H9 (cell line): ENCODE measurements at regions not wholly inside any gene's neighbourhood (a gene's known extent, or its start where the extent isn't known, plus 50 kb on each side); places are given as distances from the start of the nearest gene placed in this dataset.

Experiments
- DNase-seq: peaks from one replicate; pipeline ENCODE4 v3.0.0-alpha.2; 2017
- H2AFZ ChIP-seq: one replicate; pipeline ENCODE4 v1.6.1; 2013; ENCODE audit warnings: mild to moderate bottlenecking, low read length, control low read depth, moderate library complexity
- H2AK5ac ChIP-seq: 2 replicates; pipeline ENCODE4 v1.6.1; 2013; ENCODE audit warnings: low read length, control low read depth, mixed read lengths; ENCODE audit not compliant: insufficient read length
- H2BK120ac ChIP-seq: one replicate; pipeline ENCODE4 v1.6.1; 2013; ENCODE audit warnings: low read depth, mild to moderate bottlenecking, low read length, control low read depth, inconsistent platforms; ENCODE audit not compliant: poor library complexity, severe bottlenecking
- H2BK12ac ChIP-seq: 2 replicates; pipeline ENCODE4 v1.6.1; 2013; ENCODE audit warnings: low read length, control low read depth, mixed read lengths, low read depth; ENCODE audit not compliant: insufficient read length
- H2BK15ac ChIP-seq: 2 replicates; pipeline ENCODE4 v1.6.1; 2013; ENCODE audit warnings: low read depth, low read length, control low read depth
- H2BK20ac ChIP-seq: one replicate; pipeline ENCODE4 v1.6.1; 2013; ENCODE audit warnings: low read depth, mild to moderate bottlenecking, low read length, control low read depth, inconsistent platforms; ENCODE audit not compliant: poor library complexity, severe bottlenecking
- H2BK5ac ChIP-seq: 2 replicates; pipeline ENCODE4 v1.6.1; 2013; ENCODE audit warnings: low read length, control low read depth, mixed read lengths; ENCODE audit not compliant: insufficient read length
- H3K14ac ChIP-seq: 2 replicates; pipeline ENCODE4 v1.6.1; 2013; ENCODE audit warnings: low read length, control low read depth; ENCODE audit not compliant: insufficient read depth
- H3K18ac ChIP-seq: 2 replicates; pipeline ENCODE4 v1.6.1; 2013; ENCODE audit warnings: low read depth, mild to moderate bottlenecking, mixed read lengths, low read length, control low read depth; ENCODE audit not compliant: insufficient read length
- H3K23ac ChIP-seq: 2 replicates; pipeline ENCODE4 v1.6.1; 2013; ENCODE audit warnings: low read length, control low read depth, mixed read lengths, low read depth; ENCODE audit not compliant: insufficient read length
- H3K23me2 ChIP-seq: 2 replicates; pipeline ENCODE4 v1.6.1; 2013; ENCODE audit warnings: low read depth, mild to moderate bottlenecking, mixed read lengths, low read length, control low read depth; ENCODE audit not compliant: insufficient read length, poor library complexity, severe bottlenecking
- H3K27ac ChIP-seq: 2 replicates; pipeline ENCODE4 v1.5.1; 2013; ENCODE audit warnings: low read length, control low read depth, mixed read lengths, low read depth; ENCODE audit not compliant: insufficient read length
- H3K27me3 ChIP-seq: 2 replicates; pipeline ENCODE4 v1.6.1; 2013; ENCODE audit warnings: low read length, control low read depth, inconsistent platforms; ENCODE audit not compliant: insufficient read depth
- H3K4ac ChIP-seq: 2 replicates; pipeline ENCODE4 v1.6.1; 2013; ENCODE audit warnings: low read depth, mild to moderate bottlenecking, control low read depth, inconsistent platforms, low read length, moderate library complexity
- H3K4me1 ChIP-seq: 2 replicates; pipeline ENCODE4 v1.6.1; 2013; ENCODE audit warnings: low read length, control low read depth, inconsistent platforms; ENCODE audit not compliant: insufficient read depth
- H3K4me2 ChIP-seq: 2 replicates; pipeline ENCODE4 v1.6.1; 2013; ENCODE audit warnings: low read length, control low read depth, mixed read lengths; ENCODE audit not compliant: insufficient read length, insufficient read depth
- H3K56ac ChIP-seq: 2 replicates; pipeline ENCODE4 v1.6.1; 2013; ENCODE audit warnings: low read depth, mild to moderate bottlenecking, mixed read lengths, low read length, control low read depth; ENCODE audit not compliant: insufficient read length
- H3K79me1 ChIP-seq: 2 replicates; pipeline ENCODE4 v1.6.1; 2013; ENCODE audit warnings: low read depth, mild to moderate bottlenecking, moderate library complexity, low read length, control low read depth, inconsistent platforms; ENCODE audit not compliant: insufficient read depth, poor library complexity, severe bottlenecking
- H3K79me2 ChIP-seq: 2 replicates; pipeline ENCODE4 v1.6.1; 2013; ENCODE audit warnings: low read length, control low read depth, inconsistent platforms; ENCODE audit not compliant: insufficient read depth
- H3K9ac ChIP-seq: 2 replicates; pipeline ENCODE4 v1.6.1; 2013; ENCODE audit warnings: low read length, control low read depth, mixed read lengths; ENCODE audit not compliant: insufficient read length; ENCODE audit errors: extremely low read depth
- H3K9me3 ChIP-seq: one replicate; pipeline ENCODE4 v1.6.1; 2013; ENCODE audit warnings: low read depth, low read length, inconsistent platforms; ENCODE audit not compliant: control insufficient read depth
- H3T11ph ChIP-seq: one replicate; pipeline ENCODE4 v1.6.1; 2013; ENCODE audit warnings: mild to moderate bottlenecking, low read length, control low read depth, inconsistent platforms
- H4K20me1 ChIP-seq: one replicate; pipeline ENCODE4 v1.6.1; 2013; ENCODE audit not compliant: control insufficient read depth, insufficient read length, insufficient read depth
- H4K5ac ChIP-seq: 2 replicates; pipeline ENCODE4 v1.6.1; 2013; ENCODE audit warnings: low read depth, mild to moderate bottlenecking, mixed read lengths, low read length, control low read depth; ENCODE audit not compliant: insufficient read length
- H4K8ac ChIP-seq: replicated peaks from 2 replicates; pipeline ENCODE4 v1.6.1; 2013; ENCODE audit warnings: low read length, control low read depth, mixed read lengths, low read depth; ENCODE audit not compliant: insufficient read length
- H4K91ac ChIP-seq: 2 replicates; pipeline ENCODE4 v1.6.1; 2013; ENCODE audit warnings: low read depth, mild to moderate bottlenecking, moderate library complexity, mixed read lengths, low read length, control low read depth; ENCODE audit not compliant: insufficient read length
- H3K27ac Mint-ChIP-seq, 3 experiments: 2 replicates in 2 of 3; 3 replicates in 1 of 3; pipeline ENCODE4 v1.8.0; 2020 to 2021; ENCODE audit warnings: mixed read lengths in 3 of 3, mild to moderate bottlenecking in 1 of 3, moderate library complexity in 1 of 3
- H3K27me3 Mint-ChIP-seq: 2 replicates; pipeline ENCODE4 v1.8.0; 2021; ENCODE audit warnings: low read depth, mild to moderate bottlenecking, moderate library complexity, mixed read lengths
- H3K36me3 Mint-ChIP-seq, 3 experiments: 2 replicates in 2 of 3; 3 replicates in 1 of 3; pipeline ENCODE4 v1.8.0; 2020 to 2021; ENCODE audit warnings: low read depth in 3 of 3, mixed read lengths in 3 of 3; ENCODE audit not compliant: insufficient read depth in 1 of 3
- H3K4me1 Mint-ChIP-seq, 2 experiments: 2 replicates each; pipeline ENCODE4 v1.8.0; 2020; ENCODE audit warnings: mixed read lengths in 2 of 2
- H3K4me3 Mint-ChIP-seq, 2 experiments: 2 replicates in 1 of 2; 3 replicates in 1 of 2; pipeline ENCODE4 v1.8.0; 2020 to 2021; ENCODE audit warnings: mild to moderate bottlenecking in 2 of 2, mixed read lengths in 2 of 2, moderate library complexity in 1 of 2
- H3K9me3 Mint-ChIP-seq, 2 experiments: 2 replicates in 1 of 2; 3 replicates in 1 of 2; pipeline ENCODE4 v1.8.0; 2020; ENCODE audit warnings: mild to moderate bottlenecking in 2 of 2, mixed read lengths in 2 of 2, moderate library complexity in 1 of 2
- WGBS: extraction: QIAGEN DNeasy Blood & Tissue Kit; methylation state at CpG from one replicate; pipeline ENCODE4 v1.1.7; 2013; ENCODE audit warnings: missing lambda C conversion rate, low lambda C conversion rate, mixed read lengths; ENCODE audit not compliant: insufficient read length; ENCODE audit errors: extremely low coverage; 5-methylcytosine and 5-hydroxymethylcytosine counted together
- TF ChIP-seq, protein P1 (sequence below): fragments of 200-600 bp; sonication (generic); conservative IDR thresholded peaks from 3 replicates; pipeline ENCODE4 v1.8.0; 2021; ENCODE audit warnings: antibody characterized with exemption, mild to moderate bottlenecking

GRCh38 chr12:65565601-65566560, 258.4 kb upstream of the HMGA2 start:
- H3K18ac ChIP-seq: no peak overlapping the region
- no peak overlapping the region for H2AK5ac ChIP-seq
- H3K79me1 ChIP-seq: no peaks in the 10 kb centered on the region
- WGBS: no CpG with 5 or more reads among the region's 11 CpGs
- H3T11ph ChIP-seq: no peak overlapping the region
- H3K56ac ChIP-seq: no peak overlapping the region
- no peak overlapping the region for H4K91ac ChIP-seq
- Mint-ChIP-seq H3K27ac (no peak overlapping the region; a peak in 1 of 7 replicates), H3K4me1 (peaks cover 8 to 12% of the 10 kb centered on the region in 2 experiments), H3K27me3 (no peaks in the 10 kb centered on the region; the same call in 1 of the 2 replicates), H3K9me3 (0 out of 5 replicates have a peak, but pooled peaks cover 0 to 3% of the 10 kb centered on the region in 2 experiments), H3K4me3 (no peak overlapping the region), H3K36me3 (no peaks in the 10 kb centered on the region)
- no peak for DNase-seq
- H2BK20ac ChIP-seq: no peak overlapping the region
- no peak overlapping the region for H3K23ac ChIP-seq
- no peak overlapping the region for H2BK15ac ChIP-seq
- no peaks in the 10 kb centered on the region for H3K79me2 ChIP-seq
- no peaks in the 10 kb centered on the region for H3K9me3 ChIP-seq
- no peak overlapping the region for H4K8ac ChIP-seq
- no peak overlapping the region for H3K4me2 ChIP-seq
- no peak overlapping the region for H2BK120ac ChIP-seq
- H3K23me2 ChIP-seq: no peaks in the 10 kb centered on the region
- no peak overlapping the region for H2BK5ac ChIP-seq
- TF ChIP-seq, protein P1, sequence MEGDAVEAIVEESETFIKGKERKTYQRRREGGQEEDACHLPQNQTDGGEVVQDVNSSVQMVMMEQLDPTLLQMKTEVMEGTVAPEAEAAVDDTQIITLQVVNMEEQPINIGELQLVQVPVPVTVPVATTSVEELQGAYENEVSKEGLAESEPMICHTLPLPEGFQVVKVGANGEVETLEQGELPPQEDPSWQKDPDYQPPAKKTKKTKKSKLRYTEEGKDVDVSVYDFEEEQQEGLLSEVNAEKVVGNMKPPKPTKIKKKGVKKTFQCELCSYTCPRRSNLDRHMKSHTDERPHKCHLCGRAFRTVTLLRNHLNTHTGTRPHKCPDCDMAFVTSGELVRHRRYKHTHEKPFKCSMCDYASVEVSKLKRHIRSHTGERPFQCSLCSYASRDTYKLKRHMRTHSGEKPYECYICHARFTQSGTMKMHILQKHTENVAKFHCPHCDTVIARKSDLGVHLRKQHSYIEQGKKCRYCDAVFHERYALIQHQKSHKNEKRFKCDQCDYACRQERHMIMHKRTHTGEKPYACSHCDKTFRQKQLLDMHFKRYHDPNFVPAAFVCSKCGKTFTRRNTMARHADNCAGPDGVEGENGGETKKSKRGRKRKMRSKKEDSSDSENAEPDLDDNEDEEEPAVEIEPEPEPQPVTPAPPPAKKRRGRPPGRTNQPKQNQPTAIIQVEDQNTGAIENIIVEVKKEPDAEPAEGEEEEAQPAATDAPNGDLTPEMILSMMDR: no peak
- no peaks in the 10 kb centered on the region for H3K4me1 ChIP-seq
- no peak overlapping the region for H3K14ac ChIP-seq
- no peak overlapping the region for H2BK12ac ChIP-seq
- H3K27me3 ChIP-seq: no peaks in the 10 kb centered on the region
- no peaks in the 10 kb centered on the region for H4K20me1 ChIP-seq
- no peak overlapping the region for H2AFZ ChIP-seq
- no peak overlapping the region for H4K5ac ChIP-seq
- no peak overlapping the region for H3K9ac ChIP-seq
- H3K27ac ChIP-seq: no peak overlapping the region
- H3K4ac ChIP-seq: no peak overlapping the region
